WTC11 (cell line): ENCODE measurements at regions not wholly inside any gene's neighbourhood (a gene's known extent, or its start where the extent isn't known, plus 50 kb on each side); places are given as distances from the start of the nearest gene placed in this dataset.

ENCODE experiments used
- ATAC-seq: fragments of 200-7000 bp; cut with Tn5 transposase; 2 replicates; pipeline ENCODE4 v1.10.0; 2021; ENCODE audit warnings: mild to moderate bottlenecking, moderate library complexity
- CTCF ChIA-PET: fragments of 300-600 bp; sonication (Branson Sonifier 250); formaldehyde crosslinking; loops from one replicate; lab custom pipeline; 2021; ENCODE audit warnings: antibody characterized with exemption; lab: Charles Lee
- POLR2A ChIA-PET: fragments of 350-600 bp; sonication (Branson Sonifier 250); formaldehyde crosslinking; loops from one replicate; lab custom pipeline; 2021; ENCODE audit warnings: antibody characterized with exemption; lab: Charles Lee
- DNase-seq: peaks from one replicate; pipeline ENCODE4 v3.0.0; 2021; ENCODE audit warnings: low spot score
- H3K27ac Mint-ChIP-seq: 2 replicates; pipeline ENCODE4 v1.8.0; 2021; ENCODE audit warnings: mixed read lengths
- H3K27me3 Mint-ChIP-seq: 2 replicates; pipeline ENCODE4 v1.8.0; 2021; ENCODE audit warnings: low read depth, mild to moderate bottlenecking, moderate library complexity, mixed read lengths
- H3K36me3 Mint-ChIP-seq: 2 replicates; pipeline ENCODE4 v1.8.0; 2021; ENCODE audit warnings: mixed read lengths
- H3K4me1 Mint-ChIP-seq: 2 replicates; pipeline ENCODE4 v1.8.0; 2022; ENCODE audit warnings: mixed read lengths
- H3K4me3 Mint-ChIP-seq: 2 replicates; pipeline ENCODE4 v1.8.0; 2021; ENCODE audit warnings: mild to moderate bottlenecking, moderate library complexity, mixed read lengths
- H3K9me3 Mint-ChIP-seq: 2 replicates; pipeline ENCODE4 v1.8.0; 2021; ENCODE audit warnings: mixed read lengths
- ATF1 ChIP-seq: sonication (generic); formaldehyde crosslinking; IDR thresholded peaks from 2 replicates; pipeline ENCODE4 v1.8.1; 2023; ENCODE audit warnings: mild to moderate bottlenecking, moderate library complexity, missing genetic modification reagents
- CBFB ChIP-seq: sonication (generic); formaldehyde crosslinking; IDR thresholded peaks from 2 replicates; pipeline ENCODE4 v1.8.1; 2022; ENCODE audit warnings: mild to moderate bottlenecking, low read depth, missing genetic modification reagents
- CREM ChIP-seq: sonication (generic); formaldehyde crosslinking; IDR thresholded peaks from 2 replicates; pipeline ENCODE4 v1.8.1; 2022; ENCODE audit warnings: mild to moderate bottlenecking, missing genetic modification reagents, moderate library complexity
- E2F1 ChIP-seq: sonication (generic); formaldehyde crosslinking; IDR thresholded peaks from 2 replicates; pipeline ENCODE4 v1.8.0; 2022; ENCODE audit warnings: mild to moderate bottlenecking, missing genetic modification reagents
- EMX1 ChIP-seq: fragments of 250-450 bp; sonication (Bioruptor Pico); IDR thresholded peaks from 2 replicates; pipeline ENCODE4 v1.8.0; 2021; ENCODE audit warnings: mild to moderate bottlenecking
- NFE2L1 ChIP-seq: sonication (generic); formaldehyde crosslinking; IDR thresholded peaks from 2 replicates; pipeline ENCODE4 v1.8.1; 2023; ENCODE audit warnings: missing genetic modification reagents
- RORB ChIP-seq: fragments of 250-450 bp; sonication (Bioruptor Pico); IDR thresholded peaks from 2 replicates; pipeline ENCODE4 v1.9.0; 2021; ENCODE audit warnings: mild to moderate bottlenecking
- STAT6 ChIP-seq: sonication (generic); formaldehyde crosslinking; conservative IDR thresholded peaks from 2 replicates; pipeline ENCODE4 v1.8.1; 2023; ENCODE audit warnings: mild to moderate bottlenecking, low read depth, missing genetic modification reagents, moderate library complexity
- TEAD4 ChIP-seq: sonication (generic); formaldehyde crosslinking; IDR thresholded peaks from 2 replicates; pipeline ENCODE4 v1.8.0; 2022; ENCODE audit warnings: mild to moderate bottlenecking, missing genetic modification reagents
- ZMAT4 ChIP-seq: fragments of 250-450 bp; sonication (Bioruptor Pico); IDR thresholded peaks from 2 replicates; pipeline ENCODE4 v1.9.0; 2021; ENCODE audit warnings: mild to moderate bottlenecking
- ZNF232 ChIP-seq: sonication (generic); formaldehyde crosslinking; IDR thresholded peaks from 2 replicates; pipeline ENCODE4 v1.8.0; 2022; ENCODE audit warnings: mild to moderate bottlenecking, missing genetic modification reagents
- ZNF396 ChIP-seq: fragments of 250-450 bp; sonication (Bioruptor Pico); IDR thresholded peaks from 2 replicates; pipeline ENCODE4 v1.8.0; 2021; ENCODE audit warnings: mild to moderate bottlenecking, moderate library complexity, borderline replicate concordance
- ZNF671 ChIP-seq: fragments of 250-450 bp; sonication (Bioruptor Pico); IDR thresholded peaks from 2 replicates; pipeline ENCODE4 v1.8.0; 2021; ENCODE audit warnings: mild to moderate bottlenecking
- TF ChIP-seq, protein P1 (sequence below): sonication (generic); formaldehyde crosslinking; IDR thresholded peaks from 2 replicates; pipeline ENCODE4 v1.8.0; 2022; ENCODE audit warnings: mild to moderate bottlenecking, missing genetic modification reagents
- TF ChIP-seq, protein P2 (sequence below): sonication (generic); formaldehyde crosslinking; IDR thresholded peaks from 2 replicates; pipeline ENCODE4 v1.8.0; 2023; ENCODE audit warnings: missing genetic modification reagents, mild to moderate bottlenecking, borderline replicate concordance

- Mint-ChIP-seq H3K4me3 (no peak overlapping the region), H3K36me3 (peaks cover 4% of the 10 kb centered on the region; the same call in 1 of the 2 replicates), H3K4me1 (no peaks in the 10 kb centered on the region), H3K9me3 (peaks cover 7% of the 10 kb centered on the region; the same call in 1 of the 2 replicates), H3K27ac (no peak overlapping the region), H3K27me3 (no peaks in the 10 kb centered on the region)
- DNase-seq (no peak), ATAC-seq (no peak)
- CTCF ChIA-PET: no interaction called here
- POLR2A ChIA-PET: no interaction called here
- TF ChIP-seq ZNF671: no peak
- TF ChIP-seq NFE2L1 (CRISPR knock-in tag): no peak
- no peak for TF ChIP-seq RORB (CRISPR knock-in tag)
- TF ChIP-seq ZNF232 (CRISPR knock-in tag): no peak
- TF ChIP-seq, protein P1, sequence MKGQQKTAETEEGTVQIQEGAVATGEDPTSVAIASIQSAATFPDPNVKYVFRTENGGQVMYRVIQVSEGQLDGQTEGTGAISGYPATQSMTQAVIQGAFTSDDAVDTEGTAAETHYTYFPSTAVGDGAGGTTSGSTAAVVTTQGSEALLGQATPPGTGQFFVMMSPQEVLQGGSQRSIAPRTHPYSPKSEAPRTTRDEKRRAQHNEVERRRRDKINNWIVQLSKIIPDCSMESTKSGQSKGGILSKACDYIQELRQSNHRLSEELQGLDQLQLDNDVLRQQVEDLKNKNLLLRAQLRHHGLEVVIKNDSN: no peak
- TF ChIP-seq EMX1 (CRISPR knock-in tag): no peak
- no peak for TF ChIP-seq E2F1 (CRISPR knock-in tag)
- TF ChIP-seq ZNF396 (CRISPR knock-in tag): no peak
- no peak for TF ChIP-seq ATF1 (CRISPR knock-in tag)
- no peak for TF ChIP-seq ZMAT4 (CRISPR knock-in tag)
- TF ChIP-seq, protein P2, sequence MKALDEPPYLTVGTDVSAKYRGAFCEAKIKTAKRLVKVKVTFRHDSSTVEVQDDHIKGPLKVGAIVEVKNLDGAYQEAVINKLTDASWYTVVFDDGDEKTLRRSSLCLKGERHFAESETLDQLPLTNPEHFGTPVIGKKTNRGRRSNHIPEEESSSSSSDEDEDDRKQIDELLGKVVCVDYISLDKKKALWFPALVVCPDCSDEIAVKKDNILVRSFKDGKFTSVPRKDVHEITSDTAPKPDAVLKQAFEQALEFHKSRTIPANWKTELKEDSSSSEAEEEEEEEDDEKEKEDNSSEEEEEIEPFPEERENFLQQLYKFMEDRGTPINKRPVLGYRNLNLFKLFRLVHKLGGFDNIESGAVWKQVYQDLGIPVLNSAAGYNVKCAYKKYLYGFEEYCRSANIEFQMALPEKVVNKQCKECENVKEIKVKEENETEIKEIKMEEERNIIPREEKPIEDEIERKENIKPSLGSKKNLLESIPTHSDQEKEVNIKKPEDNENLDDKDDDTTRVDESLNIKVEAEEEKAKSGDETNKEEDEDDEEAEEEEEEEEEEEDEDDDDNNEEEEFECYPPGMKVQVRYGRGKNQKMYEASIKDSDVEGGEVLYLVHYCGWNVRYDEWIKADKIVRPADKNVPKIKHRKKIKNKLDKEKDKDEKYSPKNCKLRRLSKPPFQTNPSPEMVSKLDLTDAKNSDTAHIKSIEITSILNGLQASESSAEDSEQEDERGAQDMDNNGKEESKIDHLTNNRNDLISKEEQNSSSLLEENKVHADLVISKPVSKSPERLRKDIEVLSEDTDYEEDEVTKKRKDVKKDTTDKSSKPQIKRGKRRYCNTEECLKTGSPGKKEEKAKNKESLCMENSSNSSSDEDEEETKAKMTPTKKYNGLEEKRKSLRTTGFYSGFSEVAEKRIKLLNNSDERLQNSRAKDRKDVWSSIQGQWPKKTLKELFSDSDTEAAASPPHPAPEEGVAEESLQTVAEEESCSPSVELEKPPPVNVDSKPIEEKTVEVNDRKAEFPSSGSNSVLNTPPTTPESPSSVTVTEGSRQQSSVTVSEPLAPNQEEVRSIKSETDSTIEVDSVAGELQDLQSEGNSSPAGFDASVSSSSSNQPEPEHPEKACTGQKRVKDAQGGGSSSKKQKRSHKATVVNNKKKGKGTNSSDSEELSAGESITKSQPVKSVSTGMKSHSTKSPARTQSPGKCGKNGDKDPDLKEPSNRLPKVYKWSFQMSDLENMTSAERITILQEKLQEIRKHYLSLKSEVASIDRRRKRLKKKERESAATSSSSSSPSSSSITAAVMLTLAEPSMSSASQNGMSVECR (CRISPR knock-in tag): no peak
Observed at GRCh38 chr2:188129677-188130076, 162.0 kb upstream of the GULP1 start.

DNA sequence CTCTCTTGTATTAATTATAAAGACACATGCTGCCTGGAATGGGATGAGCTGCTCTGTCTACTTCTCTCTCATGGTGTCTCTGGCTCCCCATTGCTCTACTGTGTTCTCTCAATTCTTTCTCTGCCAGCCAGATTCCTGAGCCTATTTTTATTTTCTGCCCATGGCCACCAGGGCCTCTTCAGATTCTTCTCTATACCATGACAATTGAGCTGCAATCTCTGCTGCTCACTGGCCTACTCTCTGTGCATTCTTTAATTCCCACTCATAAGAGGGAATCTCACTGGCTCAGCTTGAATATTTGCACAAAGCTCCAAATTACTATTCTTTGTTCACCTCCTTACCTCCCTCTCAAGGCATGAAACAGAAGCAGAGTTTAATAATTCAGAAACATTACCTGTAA, 161.4 kb upstream of the GULP1 start:
- Mint-ChIP-seq H3K27ac (no peak overlapping the region), H3K4me3 (no peak overlapping the region), H3K4me1 (no peaks in the 10 kb centered on the region), H3K9me3 (peaks cover 4% of the 10 kb centered on the region; the same call in 1 of the 2 replicates), H3K36me3 (peaks cover 2% of the 10 kb centered on the region; the same call in 1 of the 2 replicates), H3K27me3 (no peaks in the 10 kb centered on the region)
- ChIA-PET CTCF (interaction anchor here (0.6 to 1.0 kb wide), 3 partner anchors 11 to 162 kb away, joined by 3 to 6 read pairs (median 3); partner anchors contain the start of gene GULP1), POLR2A (no interaction called here)
- TF ChIP-seq STAT6 (no peak), TEAD4 (CRISPR knock-in tag) (no peak)
- peak; percentile 80 for ATAC-seq
- no peak for DNase-seq

GRCh38 chr2:188131281-188131680, 160.4 kb upstream of the GULP1 start:
- Mint-ChIP-seq H3K9me3 (peaks cover 7% of the 10 kb centered on the region; the same call in 1 of the 2 replicates), H3K4me1 (peaks cover 4% of the 10 kb centered on the region), H3K27me3 (no peaks in the 10 kb centered on the region), H3K4me3 (no peak overlapping the region), H3K27ac (no peak overlapping the region), H3K36me3 (peaks cover 2% of the 10 kb centered on the region; the same call in 1 of the 2 replicates)
- ChIA-PET CTCF (interaction anchor here (0.9 to 1.0 kb wide), 3 partner anchors 12 to 238 kb away, joined by 3 to 6 read pairs (median 3); no protein-coding TSS in a partner anchor), POLR2A (no interaction called here)
- no peak for ATAC-seq
- no peak for DNase-seq
- TF ChIP-seq ZNF232 (CRISPR knock-in tag) (no peak), CREM (CRISPR knock-in tag) (no peak), CBFB (CRISPR knock-in tag) (no peak)
